ENCODE measurements at regions not wholly inside any gene's neighbourhood (a gene's known extent, or its start where the extent isn't known, plus 50 kb on each side); places are given as distances from the start of the nearest gene placed in this dataset.

GRCh38 chr7:108711611-108712010, 141.9 kb downstream of the DNAJB9 start:
- no peak for DNase-seq

GRCh38 chr7:108716783-108717182, 147.1 kb downstream of the DNAJB9 start:
- no peak for DNase-seq

- DNase-seq: no peak
Measured at GRCh38 chr7:108717781-108718180, 148.1 kb downstream of the DNAJB9 start.

GRCh38 chr7:108719631-108720030, 150.0 kb downstream of the DNAJB9 start:
- no peak for DNase-seq

GRCh38 chr7:108722561-108722960, 152.9 kb downstream of the DNAJB9 start:
- no peak for DNase-seq

GRCh38 chr7:108723381-108723814, 153.7 kb downstream of the DNAJB9 start:
- no peak for DNase-seq

- DNase-seq: no peak
Measured at GRCh38 chr7:108724251-108725100, 154.8 kb downstream of the DNAJB9 start.

- no peak for DNase-seq
Measured at GRCh38 chr7:108735814-108736213, 166.1 kb downstream of the DNAJB9 start.

GRCh38 chr7:108736221-108736891, 166.7 kb downstream of the DNAJB9 start:
- DNase-seq: no peak

GRCh38 chr7:108770981-108771745, 201.5 kb downstream of the DNAJB9 start:
- DNase-seq: no peak

GRCh38 chr7:108771853-108772252, 202.2 kb downstream of the DNAJB9 start:
- DNase-seq: no peak

GRCh38 chr7:108777966-108778365, 208.3 kb downstream of the DNAJB9 start:
- no peak for DNase-seq

- DNase-seq: no peak
Measured at GRCh38 chr7:108789451-108789850, 219.8 kb downstream of the DNAJB9 start.

- DNase-seq: no peak
Measured at GRCh38 chr7:108794466-108794865, 224.8 kb downstream of the DNAJB9 start.

GRCh38 chr7:108802650-108803049, 233.0 kb downstream of the DNAJB9 start:
- no peak for DNase-seq

GRCh38 chr7:108805808-108806397, 236.2 kb downstream of the DNAJB9 start:
- DNase-seq: no peak

- DNase-seq: no peak
Measured at GRCh38 chr7:108808549-108809266, 239.0 kb downstream of the DNAJB9 start.

- no peak for DNase-seq
Measured at GRCh38 chr7:108809356-108809755, 239.7 kb downstream of the DNAJB9 start.

- DNase-seq: no peak
Measured at GRCh38 chr7:108810756-108811385, 241.2 kb downstream of the DNAJB9 start.

- DNase-seq: no peak
Measured at GRCh38 chr7:108813251-108814014, 243.8 kb downstream of the DNAJB9 start.

GRCh38 chr7:108815815-108816214, 246.1 kb downstream of the DNAJB9 start:
- no peak for DNase-seq
